ENCODE measurements at regions not wholly inside any gene's neighbourhood (a gene's known extent, or its start where the extent isn't known, plus 50 kb on each side); places are given as distances from the start of the nearest gene placed in this dataset.

- no peak for TF ChIP-seq POLR2A (IDR thresholded peaks at IDR 0.05)
- TF ChIP-seq, protein P1, sequence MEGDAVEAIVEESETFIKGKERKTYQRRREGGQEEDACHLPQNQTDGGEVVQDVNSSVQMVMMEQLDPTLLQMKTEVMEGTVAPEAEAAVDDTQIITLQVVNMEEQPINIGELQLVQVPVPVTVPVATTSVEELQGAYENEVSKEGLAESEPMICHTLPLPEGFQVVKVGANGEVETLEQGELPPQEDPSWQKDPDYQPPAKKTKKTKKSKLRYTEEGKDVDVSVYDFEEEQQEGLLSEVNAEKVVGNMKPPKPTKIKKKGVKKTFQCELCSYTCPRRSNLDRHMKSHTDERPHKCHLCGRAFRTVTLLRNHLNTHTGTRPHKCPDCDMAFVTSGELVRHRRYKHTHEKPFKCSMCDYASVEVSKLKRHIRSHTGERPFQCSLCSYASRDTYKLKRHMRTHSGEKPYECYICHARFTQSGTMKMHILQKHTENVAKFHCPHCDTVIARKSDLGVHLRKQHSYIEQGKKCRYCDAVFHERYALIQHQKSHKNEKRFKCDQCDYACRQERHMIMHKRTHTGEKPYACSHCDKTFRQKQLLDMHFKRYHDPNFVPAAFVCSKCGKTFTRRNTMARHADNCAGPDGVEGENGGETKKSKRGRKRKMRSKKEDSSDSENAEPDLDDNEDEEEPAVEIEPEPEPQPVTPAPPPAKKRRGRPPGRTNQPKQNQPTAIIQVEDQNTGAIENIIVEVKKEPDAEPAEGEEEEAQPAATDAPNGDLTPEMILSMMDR (IDR thresholded peaks at IDR 0.05): no peak
These were observed 178.9 kb upstream of the IVNS1ABP start for GRCh38 chr1:185495898-185496297.
